T1000 (cell line): ENCODE measurements at regions not wholly inside any gene's neighbourhood (a gene's known extent, or its start where the extent isn't known, plus 50 kb on each side); places are given as distances from the start of the nearest gene placed in this dataset.
"Not testable (repeated sequence)": the region's sequence is repeated elsewhere in the genome, so short reads cannot be mapped to it uniquely, and the experiment has no call there.

Experiments used
- DNase-seq: peaks from one replicate; lab custom pipeline; 2025; ENCODE audit warnings: mixed read lengths; lab: John Stamatoyannopoulos, UW

DNA sequence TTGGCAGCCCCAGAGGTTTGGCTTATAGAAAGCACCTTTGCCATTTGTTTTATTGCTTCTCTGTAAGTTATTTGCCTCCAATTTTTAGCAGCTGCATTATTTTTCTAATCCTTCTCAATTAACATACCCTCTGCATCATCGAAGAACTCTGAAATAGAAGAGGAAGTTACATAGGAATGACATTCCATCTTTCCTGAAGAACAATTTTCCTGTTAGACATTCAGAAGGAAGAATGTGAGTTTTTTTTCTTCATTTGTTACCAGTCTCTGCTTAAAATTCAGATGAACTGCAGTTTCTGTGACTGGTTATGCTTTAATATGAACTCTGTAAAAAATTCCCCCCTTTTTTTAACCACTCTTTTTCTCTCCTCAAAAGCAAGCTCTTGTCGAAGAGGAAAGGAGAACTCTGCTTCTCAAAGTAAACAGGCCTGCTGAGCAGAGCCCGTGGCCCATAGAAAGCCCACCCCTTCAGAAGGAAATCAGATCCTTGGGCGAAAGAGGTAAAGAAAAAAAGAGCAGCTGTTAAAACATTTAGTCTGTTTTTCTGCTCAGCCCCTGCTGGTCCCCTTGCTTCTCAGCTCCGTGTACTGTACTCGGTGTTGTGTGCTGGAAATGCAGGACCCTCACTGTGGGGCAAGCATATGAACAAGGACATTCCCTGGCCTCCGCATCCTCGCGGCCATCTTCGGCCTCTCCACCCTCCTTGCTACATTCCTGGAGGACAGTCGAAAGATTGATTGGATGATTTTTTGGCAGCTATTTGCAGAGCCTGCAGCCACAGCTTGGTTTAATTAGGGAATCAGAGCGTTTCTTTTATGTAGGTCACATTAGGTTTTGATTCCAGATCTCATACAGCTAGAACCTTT is 164.4 kb upstream of the LRIG3 start:
- no peak for DNase-seq

DNA sequence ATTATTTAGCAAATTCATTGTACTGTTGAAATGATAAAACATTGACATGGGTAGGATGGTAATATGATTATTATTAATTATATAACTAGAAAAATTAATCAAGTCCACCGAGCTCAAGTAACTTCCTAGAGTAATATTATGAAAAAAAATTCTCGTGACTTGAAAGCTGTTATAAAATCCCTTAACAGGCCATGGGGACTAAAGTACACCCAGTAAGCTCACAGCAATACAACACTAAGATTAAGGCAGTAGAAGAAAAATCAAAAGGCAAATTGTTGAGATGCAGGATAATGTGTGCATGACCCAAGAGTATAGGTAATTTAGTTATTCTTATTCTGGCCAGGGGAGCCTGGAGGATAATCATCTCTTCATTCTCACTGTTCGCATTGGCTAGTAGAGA is 162.6 kb upstream of the LRIG3 start:
- DNase-seq: no peak

DNA sequence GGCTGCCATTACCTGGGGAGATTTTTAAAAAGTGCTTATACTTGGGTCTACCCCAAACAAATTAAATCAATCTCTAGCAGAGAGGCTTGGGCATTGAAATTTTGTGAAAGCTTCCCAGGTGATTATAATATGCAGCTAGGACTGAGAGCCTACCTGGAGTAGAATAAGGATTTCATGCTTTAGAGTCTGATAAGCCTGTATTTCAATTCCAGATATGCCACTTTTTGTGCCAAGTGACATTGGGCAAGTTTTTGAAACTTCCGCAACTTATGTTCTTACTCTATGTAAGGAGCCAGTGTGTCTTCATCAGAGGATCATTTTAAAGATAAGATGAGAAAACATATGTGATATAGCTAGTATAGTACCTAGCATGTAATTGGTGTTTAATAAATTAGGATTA is 159.8 kb upstream of the LRIG3 start:
- no peak for DNase-seq

DNA sequence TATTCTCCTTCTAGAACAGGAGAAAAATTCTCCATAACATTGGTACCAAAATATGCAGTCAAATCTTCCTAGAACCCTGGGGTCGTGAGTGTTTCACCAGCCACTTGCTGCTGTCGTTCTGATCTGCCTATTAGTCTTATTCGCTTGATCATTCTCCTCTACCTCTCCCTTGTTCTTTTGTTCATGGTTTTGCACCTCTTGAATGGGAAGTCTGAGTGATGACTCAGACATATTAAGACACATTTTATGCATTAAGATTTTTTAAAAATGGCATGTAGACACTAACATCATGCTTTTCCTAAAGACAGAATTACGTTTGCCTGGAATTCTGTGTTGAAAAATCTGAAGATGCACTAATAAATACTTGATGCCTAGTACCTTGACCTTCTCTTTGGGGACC is 159.2 kb upstream of the LRIG3 start:
- no peak for DNase-seq

DNA sequence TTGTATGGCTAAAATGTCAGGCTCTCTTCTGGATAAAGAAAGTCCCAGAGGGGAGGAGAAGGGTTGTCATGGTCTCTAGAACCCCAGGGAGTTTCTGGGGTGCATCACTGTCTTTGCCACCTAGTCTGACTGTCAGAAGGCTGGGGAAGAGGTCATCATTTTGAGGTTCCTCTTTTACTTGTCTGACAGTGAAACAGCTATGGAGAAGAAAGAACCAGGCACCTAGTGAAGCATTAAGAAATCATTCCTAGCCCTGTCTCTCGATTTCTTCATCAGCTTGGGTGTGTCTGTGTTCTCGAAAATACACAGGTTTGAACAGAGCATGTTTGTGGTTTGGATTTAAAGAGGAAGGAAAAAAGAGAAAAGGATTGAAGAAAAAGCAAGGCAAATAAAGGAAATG is 158.7 kb upstream of the LRIG3 start:
- no peak for DNase-seq

DNA sequence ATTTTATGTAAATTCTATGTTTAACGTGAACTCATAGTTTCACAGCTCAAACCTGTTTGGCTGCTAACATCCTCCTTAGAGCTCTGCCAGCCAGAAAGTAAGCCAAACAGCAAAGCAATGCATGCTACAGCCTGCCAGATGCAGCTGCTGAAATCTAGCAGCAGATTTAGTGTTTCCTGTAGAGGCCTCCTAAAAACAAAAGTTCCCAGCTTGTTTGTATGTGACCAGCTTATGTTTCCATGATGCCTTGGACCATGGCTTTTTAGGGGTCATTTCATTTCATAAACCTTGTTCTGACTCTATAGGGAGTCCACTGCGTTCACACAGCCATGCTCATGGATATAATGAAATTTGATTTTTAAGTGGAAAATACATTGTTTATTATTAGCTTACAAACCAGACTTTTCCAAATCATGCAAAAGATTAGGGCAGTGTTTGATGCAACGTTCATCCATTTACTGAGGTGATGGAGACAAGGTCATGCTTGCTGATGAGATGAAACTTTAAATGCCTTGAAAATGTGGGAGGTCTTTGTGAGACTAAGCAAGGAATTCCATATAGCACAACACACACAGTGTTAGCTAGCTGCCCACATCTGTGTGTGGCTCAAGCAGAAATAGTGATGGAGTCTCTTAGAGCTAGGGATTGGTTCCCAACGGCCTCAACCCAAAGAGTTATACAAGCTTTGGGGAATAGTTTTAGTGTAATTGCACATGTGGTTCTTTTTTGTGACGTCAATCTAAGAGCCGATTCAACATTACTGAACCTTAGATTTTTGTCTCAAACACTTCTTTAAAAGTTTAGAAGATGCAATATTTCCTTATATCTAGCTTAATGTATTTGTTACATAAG is 157.5 kb upstream of the LRIG3 start:
- no peak for DNase-seq

DNA sequence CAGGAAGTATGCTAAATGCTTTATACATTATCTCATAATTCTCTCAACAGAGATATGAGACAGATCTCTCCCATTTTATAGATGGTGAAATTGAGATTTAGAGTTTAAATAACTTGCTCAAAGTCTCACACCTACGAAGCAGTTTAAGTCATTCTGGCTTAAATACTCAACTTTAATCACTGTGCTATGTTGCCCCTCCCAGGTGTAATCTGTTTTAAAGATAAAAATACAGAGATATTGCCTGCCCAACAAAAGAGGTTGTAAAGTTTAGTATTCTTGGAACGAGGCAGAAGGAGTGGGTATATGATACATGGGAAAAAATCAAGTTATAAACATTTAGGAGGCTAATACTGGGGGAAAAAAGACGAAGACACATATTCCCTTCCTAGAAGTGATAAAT is 156.8 kb upstream of the LRIG3 start:
- DNase-seq: no peak

DNA sequence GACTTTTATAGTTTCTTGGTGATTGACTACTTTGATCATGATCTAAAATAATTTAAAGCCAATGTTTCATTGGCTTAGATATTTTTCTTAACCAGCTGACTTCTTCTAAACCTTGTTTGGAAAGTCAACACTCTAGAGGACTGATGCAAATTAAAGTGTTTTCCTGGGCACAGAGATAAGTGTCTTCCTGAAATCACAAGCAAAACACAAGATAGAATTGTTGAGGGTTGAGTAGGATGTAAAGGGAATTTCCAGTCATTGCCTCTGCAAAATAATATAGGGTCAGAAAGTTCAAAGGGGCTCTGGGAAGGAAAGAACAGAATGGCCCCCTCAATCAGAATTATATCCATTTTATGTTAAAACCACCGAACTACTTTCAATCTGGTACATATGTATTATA is 156.3 kb upstream of the LRIG3 start:
- DNase-seq: no peak

DNA sequence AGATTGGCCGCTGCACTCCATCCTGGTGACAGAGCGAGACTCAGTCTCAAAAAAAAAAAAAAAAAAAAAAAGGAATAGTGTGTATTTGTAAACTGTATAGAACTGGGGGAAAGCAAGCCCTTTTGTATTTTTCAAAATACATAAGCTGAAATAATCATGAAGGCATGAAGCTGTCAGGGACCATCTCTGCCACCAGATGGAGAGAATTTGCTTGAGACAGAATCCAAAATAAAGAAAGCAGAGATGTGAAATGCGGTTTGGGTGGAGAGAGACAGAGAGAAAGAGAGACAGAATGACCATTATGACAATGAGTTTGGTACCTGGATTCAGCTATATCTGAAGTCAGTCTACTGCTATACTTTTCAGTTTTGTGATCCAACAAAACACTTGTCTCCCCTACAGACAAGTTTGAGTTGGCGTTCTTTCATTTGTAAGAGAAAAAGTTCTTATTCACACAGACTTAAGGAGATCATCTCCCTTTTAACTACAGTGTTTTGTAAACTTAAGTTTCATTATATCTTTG is 155.7 kb upstream of the LRIG3 start:
- DNase-seq: no peak

DNA sequence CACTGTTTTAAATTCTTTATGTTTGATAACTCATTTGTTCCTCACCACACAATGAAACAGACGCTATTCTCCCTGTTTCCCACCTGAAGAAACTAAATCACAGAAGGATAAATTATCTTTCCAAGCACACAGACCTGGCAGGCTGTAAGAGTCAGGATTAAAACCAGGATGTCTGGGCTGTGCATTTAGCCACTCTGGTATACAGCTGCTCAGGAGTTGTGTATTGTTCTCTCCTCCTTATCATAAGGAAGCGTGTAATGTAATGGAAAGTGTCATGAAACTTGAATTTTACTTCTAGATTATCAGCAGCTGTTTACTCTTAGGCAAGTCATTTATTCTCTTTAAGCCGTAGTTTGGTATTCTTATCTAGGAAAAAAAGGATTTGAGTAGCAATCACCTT is 154.8 kb upstream of the LRIG3 start:
- no peak for DNase-seq

DNA sequence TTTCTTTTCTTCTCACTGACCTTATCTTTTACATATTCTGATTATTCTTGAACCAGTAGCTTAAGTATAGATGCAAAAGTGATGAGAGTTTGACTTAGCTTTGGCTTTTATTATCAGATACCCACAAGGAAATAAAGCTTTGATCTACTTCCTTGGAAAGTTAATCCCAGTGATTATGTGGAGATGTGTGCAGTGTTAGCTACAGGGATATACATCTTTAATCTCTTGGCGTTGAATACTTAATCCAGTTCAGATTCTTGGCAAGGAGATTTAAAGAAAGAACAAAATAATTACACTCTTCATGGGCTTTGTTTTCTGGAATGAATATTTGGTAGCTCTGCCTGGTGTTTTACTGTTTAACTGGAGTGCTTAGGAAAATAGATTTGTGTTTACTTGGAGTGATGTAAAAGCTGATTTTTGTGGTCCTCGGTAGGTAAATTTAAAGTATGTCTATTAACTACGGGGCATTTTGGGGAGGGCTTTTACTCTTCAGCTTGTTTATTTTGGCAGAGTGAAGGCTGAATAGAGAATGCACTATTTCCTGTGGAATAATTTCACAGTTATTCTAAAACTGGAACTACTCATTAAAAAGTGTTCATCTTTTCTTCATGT is 150.1 kb upstream of the LRIG3 start:
- no peak for DNase-seq

DNA sequence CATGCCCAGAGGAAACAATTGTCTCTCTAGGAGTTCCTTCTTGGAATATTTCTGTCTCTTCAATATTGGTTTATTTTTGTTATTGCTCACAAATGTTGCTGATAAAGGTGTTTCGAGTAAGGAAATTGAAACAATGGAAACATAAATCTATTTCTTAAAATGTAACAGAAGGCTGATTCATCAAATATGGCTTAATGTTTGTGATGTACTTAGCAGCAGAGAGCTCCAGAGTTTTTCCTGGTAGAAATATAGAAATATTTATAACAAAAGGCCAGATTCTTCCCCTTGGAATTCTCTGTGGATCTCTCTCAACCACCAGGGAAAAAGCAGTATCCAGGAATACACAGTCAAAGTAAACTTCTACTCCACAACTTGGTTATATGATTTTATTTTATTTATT is 149.2 kb upstream of the LRIG3 start:
- no peak for DNase-seq

DNA sequence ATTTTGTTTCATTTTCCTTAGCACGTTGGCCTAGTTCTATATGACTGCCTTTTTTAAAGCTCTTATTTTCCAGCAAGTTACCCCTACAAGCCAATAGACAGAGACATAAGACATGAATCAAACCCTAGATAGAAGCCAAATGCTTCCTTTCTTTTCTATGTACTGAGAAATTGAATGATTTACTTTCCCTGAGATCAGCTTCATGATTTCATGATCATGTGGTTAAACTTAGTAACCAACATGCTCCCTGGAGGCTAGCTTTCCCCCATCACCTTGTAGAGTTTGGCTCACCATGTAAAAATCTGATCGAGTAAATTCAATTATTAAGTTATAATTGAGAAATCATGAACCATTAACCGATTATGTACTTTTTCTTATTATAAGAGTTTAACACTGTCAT is 148.1 kb upstream of the LRIG3 start:
- no peak for DNase-seq

DNA sequence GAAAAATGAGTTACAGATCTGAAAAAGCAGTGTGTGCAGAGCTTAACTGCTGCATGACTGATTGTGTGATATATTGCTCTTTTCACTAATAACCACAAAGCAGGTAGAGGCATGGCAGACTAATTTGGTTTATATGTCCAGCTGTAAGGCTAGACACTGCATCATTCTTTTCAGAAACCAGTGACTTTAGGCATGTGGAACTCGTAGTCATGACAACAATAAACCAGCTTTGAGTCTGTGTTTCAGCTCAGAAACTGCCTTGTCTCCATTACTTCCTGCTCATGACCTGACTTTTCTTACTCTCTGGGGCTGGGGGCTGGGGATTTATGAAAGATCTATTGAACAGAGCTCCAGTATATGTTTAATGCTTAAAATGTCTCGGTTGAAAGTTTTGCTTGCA is 146.8 kb upstream of the LRIG3 start:
- no peak for DNase-seq

DNA sequence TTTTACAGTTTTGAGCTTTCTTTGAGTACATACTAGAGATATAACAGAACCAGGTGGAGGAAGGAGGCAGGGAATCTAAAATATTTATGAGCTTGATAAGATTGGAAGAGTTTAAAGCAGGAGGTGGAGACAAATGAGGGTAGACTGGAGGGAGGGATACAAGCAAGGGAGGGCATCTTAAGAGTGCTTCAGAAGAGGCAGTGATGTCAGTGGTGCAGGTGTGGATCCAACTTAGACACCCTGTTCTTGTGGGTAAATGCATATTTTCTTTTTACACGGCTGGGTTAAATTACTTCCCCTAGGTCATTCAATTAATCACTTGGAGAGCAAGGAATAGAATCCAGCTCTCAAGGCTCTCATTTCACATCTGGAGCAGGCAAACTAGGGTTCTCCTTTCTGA is 146.1 kb upstream of the LRIG3 start:
- no peak for DNase-seq

DNA sequence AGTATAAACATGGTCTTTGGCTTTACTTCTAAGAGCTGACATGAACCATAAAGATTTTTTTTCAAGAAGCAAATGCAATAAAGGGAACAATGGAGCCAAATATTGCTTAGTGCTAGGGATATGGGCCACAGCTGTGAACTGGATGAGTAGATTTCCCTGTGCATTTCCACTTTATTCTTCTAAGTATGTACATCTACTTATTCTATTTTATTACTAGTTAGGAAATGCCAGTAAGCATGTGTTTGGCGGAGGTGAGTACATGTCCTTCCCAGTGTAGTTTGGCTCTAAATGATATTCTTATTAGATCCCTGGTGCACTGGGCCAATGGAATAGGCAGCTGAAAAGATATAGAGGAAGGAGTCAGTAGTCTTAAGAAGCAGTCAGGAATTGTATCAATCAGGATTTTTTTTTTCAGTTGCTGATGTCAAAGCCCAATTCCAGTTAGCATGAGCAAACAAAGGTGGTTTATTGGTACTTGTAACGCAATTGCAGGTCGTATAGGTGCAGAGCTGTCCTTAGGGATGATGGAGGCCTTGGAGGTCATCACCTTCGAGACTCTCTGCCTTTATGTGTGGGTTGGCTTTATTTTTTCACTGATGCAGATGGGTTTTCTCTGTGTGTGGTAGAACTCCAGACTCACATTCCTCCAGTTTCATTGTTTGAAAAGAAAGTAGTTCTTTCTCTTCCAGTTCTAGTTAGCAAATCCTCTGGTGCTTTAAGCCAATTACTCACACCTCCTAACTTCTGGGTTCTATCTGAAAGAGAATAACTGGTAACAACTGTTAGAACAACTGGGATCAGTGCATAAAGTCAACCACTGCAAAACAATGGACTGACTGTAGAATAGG is 139.0 kb upstream of the LRIG3 start:
- DNase-seq: no peak

DNA sequence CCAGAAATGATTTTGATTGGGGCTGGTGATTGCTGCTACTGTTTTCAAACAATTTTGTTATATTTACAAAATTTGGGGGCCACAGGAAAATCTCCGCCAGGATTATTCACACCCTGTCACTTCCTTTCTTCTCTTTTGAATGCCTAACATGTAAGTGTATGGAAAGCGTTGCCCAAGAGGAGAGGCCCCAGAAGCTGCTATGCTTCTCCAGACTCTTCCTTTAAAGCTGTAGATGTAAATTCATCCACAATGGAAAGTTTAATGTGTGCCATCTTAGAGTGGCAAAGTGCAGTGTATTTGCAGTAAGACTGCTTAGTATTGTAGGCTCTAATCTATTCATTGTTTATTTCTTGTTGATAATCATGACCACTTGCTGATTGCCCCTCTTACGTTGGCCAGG is 136.7 kb upstream of the LRIG3 start:
- DNase-seq: no peak

DNA sequence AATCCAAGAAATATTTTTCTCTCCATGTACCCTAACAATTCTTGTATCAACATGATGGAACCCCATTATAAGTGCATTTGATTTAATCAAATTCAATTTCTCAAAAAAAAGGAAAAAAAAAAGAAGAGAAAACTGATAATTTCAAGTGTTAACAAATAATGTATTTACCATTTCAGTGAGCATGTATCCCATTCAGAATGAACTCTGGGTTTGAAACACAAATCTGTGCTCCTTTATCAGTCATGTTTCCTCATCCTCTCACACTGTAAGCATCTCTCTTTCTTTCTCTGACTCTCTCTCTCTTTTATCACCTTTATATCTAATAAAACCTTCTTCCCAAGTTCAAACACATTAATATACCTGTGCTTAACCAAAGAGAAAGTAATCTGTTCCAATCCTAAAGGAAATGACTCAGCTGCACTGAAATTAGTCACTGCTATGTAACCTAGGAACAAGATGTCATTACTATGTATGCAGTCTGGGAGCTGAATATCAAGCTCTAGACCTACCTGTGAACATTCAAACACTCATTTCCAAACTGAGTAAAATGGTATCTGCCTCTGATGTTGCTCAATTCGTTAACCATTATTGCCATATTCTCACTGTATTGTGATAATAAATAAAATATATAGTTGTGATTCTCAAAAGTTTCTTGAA is 135.0 kb upstream of the LRIG3 start:
- DNase-seq: no peak

DNA sequence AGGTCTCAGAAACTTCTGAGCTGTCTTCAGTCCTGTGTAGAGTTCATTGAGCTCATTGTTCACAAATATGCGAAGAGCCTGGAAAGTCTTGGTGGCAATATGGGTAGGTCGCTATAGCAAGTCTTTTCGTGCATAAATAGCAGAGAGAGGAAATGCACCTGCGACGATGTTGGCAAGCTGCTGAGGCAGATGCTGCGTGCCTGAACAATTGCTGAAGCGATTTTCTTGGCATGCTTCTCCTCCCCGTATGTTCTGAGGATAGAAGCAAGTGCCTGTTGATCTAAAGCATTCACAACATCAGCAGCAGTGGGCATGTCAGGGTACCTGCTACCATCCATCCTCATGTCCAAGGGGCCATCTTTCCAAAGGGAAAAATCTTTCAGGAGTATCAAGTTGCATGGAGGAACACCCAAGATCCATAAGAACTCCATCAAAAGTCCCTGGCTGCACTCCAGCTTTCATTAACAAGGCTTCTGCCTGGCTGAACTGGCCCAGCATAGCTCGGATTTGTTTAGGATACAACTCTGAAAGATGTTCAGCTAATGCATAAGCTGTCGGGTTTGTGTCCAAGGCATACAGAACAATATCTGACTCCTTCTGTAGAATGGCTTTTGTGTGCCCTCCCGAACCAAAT is 133.1 kb upstream of the LRIG3 start:
- DNase-seq: not testable (repeated sequence)

DNA sequence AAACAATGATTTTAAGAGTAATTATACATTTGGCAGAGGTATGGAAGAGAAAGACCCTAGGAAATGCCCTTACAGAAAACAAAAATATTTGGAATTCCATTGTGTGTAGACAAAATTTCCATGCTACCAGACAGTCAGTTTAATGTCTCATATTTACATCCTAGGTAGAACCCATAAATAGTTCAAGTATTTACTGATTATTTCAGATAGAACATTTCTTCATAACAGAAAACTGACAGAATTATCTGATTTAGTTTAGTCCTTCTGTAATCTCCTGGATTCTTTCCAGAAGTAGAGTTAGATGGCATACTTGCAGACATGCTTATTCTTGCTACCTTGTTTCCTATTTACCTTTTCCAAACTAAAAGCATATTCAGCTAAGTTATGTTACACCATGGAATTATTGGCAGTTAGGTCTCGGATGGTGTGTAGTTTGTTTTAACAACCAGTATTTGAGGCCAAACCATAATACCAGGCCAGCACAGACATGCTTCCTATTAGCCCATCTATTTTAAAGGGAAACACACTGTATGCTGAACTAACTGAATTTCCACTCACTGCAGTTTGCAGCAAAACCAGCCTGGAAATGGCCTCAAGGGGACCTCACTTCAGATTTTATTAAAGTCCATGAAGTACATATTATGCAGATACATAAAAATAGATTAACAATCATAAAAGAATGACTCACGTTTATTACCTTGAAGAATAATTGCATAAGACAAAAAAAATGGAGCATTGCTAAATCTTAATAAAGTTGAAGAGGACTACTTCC is 126.6 kb upstream of the LRIG3 start:
- DNase-seq: no peak
